ENCODE measurements at regions not wholly inside any gene's neighbourhood (a gene's known extent, or its start where the extent isn't known, plus 50 kb on each side); places are given as distances from the start of the nearest gene placed in this dataset.

- peaks cover 0 to 2% of the 10 kb centered on the region in 2 donors for H3K9me3 ChIP-seq (ENCODE audit: control insufficient read depth in 1 of 2, low read length in 2 of 2)
- no peak overlapping the region for H3K4me3 ChIP-seq (ENCODE audit: low read depth in 1 of 2, low read length in 2 of 2)
- no peaks in the 10 kb centered on the region for H3K36me3 ChIP-seq (ENCODE audit: control insufficient read depth in 1 of 2, insufficient read depth in 2 of 2, low read length in 2 of 2)
- H3K27ac ChIP-seq (ENCODE audit: low read length): no peak overlapping the region
- H3K27me3 ChIP-seq (ENCODE audit: low read depth, low read length): no peaks in the 10 kb centered on the region
- no peaks in the 10 kb centered on the region for H3K4me1 ChIP-seq (ENCODE audit: control insufficient read depth in 1 of 2, insufficient read depth in 2 of 2, low read length in 2 of 2)
These were observed 755.7 kb upstream of the GRM7 start for GRCh38 chr3:6105187-6105586.

- H3K9me3 ChIP-seq (ENCODE audit: control insufficient read depth in 1 of 2, low read length in 2 of 2): peaks cover 0 to 2% of the 10 kb centered on the region in 2 donors
- H3K4me3 ChIP-seq (ENCODE audit: low read depth in 1 of 2, low read length in 2 of 2): no peak overlapping the region
- H3K27ac ChIP-seq (ENCODE audit: low read length): no peak overlapping the region
- no peaks in the 10 kb centered on the region for H3K4me1 ChIP-seq (ENCODE audit: control insufficient read depth in 1 of 2, insufficient read depth in 2 of 2, low read length in 2 of 2)
- H3K36me3 ChIP-seq (ENCODE audit: control insufficient read depth in 1 of 2, insufficient read depth in 2 of 2, low read length in 2 of 2): no peaks in the 10 kb centered on the region
- H3K27me3 ChIP-seq (ENCODE audit: low read depth, low read length): no peaks in the 10 kb centered on the region
These were observed 752.0 kb upstream of the GRM7 start for GRCh38 chr3:6108957-6109356.

DNA sequence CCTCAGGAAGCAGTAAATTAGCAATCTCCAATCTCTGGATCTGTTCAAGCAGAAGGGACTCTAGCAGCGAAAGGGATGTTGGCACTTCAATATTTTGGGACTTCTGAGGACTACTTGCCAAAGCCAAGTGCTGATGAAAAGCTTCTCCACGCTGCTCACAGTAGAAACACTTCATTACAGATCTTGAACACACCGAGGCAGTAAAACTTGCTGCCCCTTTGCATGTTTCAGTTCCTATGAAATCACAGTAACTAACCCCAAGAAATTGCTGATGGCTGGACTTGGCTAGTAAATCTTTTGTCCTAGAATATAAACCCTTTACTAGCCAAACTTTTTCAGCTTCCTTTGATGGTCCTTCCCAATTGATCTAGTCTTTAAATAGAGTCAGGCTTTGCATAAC is 750.5 kb upstream of the GRM7 start:
- Histone ChIP-seq H3K36me3 (ENCODE audit: control insufficient read depth in 1 of 2, insufficient read depth in 2 of 2, low read length in 2 of 2) (no peaks in the 10 kb centered on the region), H3K27ac (ENCODE audit: low read length) (no peak overlapping the region), H3K27me3 (ENCODE audit: low read depth, low read length) (no peaks in the 10 kb centered on the region), H3K4me3 (ENCODE audit: low read depth in 1 of 2, low read length in 2 of 2) (no peak overlapping the region), H3K4me1 (ENCODE audit: control insufficient read depth in 1 of 2, insufficient read depth in 2 of 2, low read length in 2 of 2) (no peaks in the 10 kb centered on the region), H3K9me3 (ENCODE audit: control insufficient read depth in 1 of 2, low read length in 2 of 2) (peaks cover 0 to 2% of the 10 kb centered on the region in 2 donors)

DNA sequence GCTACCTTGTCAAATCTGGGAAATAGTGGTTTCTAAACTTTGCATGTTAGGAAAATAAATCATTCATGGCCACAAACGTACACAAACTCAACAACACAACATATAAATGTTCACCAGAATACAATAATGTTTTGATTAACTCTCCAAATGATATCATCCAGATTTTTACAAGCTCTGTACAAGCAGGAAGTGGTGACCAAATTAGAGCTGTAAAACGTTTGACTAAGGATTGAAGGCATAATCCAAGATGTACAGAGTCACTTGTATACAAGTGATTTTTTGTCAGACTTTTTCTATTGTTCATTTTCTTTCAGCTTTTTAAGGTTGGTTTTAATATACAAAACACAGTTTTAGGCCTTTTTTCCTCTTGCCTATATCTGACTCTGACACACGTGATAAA is 748.4 kb upstream of the GRM7 start:
- H3K36me3 ChIP-seq (ENCODE audit: control insufficient read depth in 1 of 2, insufficient read depth in 2 of 2, low read length in 2 of 2): no peaks in the 10 kb centered on the region
- no peak overlapping the region for H3K4me3 ChIP-seq (ENCODE audit: low read depth in 1 of 2, low read length in 2 of 2)
- H3K9me3 ChIP-seq (ENCODE audit: control insufficient read depth in 1 of 2, low read length in 2 of 2): no peaks in the 10 kb centered on the region
- no peak overlapping the region for H3K27ac ChIP-seq (ENCODE audit: low read length)
- H3K4me1 ChIP-seq (ENCODE audit: control insufficient read depth in 1 of 2, insufficient read depth in 2 of 2, low read length in 2 of 2): no peaks in the 10 kb centered on the region
- H3K27me3 ChIP-seq (ENCODE audit: low read depth, low read length): no peaks in the 10 kb centered on the region

DNA sequence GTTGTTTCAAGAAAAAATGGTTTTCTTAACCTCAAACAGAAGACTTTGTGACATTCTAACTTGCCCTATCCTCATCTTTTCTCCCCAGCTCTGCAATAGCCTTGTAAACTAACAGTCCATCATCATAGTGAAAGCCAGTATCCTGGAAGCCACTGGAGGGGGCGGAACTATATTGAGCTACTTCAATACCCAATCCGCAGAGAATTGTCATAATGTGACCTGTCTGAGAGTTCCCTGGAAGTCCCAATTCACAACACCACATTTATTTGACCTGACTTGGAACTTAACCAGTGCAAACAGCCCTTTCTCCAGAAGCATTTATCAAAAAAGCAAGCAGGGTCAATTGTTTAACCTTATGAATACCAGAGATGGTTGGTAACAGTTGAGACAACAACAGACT is 747.6 kb upstream of the GRM7 start:
- no peaks in the 10 kb centered on the region for H3K9me3 ChIP-seq (ENCODE audit: control insufficient read depth in 1 of 2, low read length in 2 of 2)
- H3K27me3 ChIP-seq (ENCODE audit: low read depth, low read length): no peaks in the 10 kb centered on the region
- no peaks in the 10 kb centered on the region for H3K36me3 ChIP-seq (ENCODE audit: control insufficient read depth in 1 of 2, insufficient read depth in 2 of 2, low read length in 2 of 2)
- no peak overlapping the region for H3K4me3 ChIP-seq (ENCODE audit: low read depth in 1 of 2, low read length in 2 of 2)
- no peaks in the 10 kb centered on the region for H3K4me1 ChIP-seq (ENCODE audit: control insufficient read depth in 1 of 2, insufficient read depth in 2 of 2, low read length in 2 of 2)
- H3K27ac ChIP-seq (ENCODE audit: low read length): no peak overlapping the region

DNA sequence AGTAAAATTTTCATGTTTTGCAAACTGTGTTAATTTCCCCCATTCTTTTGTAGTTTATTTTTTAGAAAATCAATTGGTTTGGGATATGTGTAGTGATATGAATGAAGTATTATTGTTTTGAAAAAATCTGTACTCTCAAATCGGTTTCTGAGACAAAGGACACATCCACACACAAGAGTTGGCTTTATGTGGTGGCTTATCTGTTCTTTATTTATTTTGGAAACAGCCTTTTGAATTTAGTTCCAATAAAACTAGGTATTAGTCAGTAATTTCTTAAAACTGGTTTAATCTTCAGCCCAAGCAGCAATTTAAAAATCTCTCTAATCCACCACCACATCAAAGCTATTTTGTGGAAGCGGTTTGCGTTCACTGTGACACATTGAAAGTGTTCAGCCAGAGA is 741.5 kb upstream of the GRM7 start:
- H3K4me1 ChIP-seq (ENCODE audit: control insufficient read depth in 1 of 2, insufficient read depth in 2 of 2, low read length in 2 of 2): no peaks in the 10 kb centered on the region
- H3K27ac ChIP-seq (ENCODE audit: low read length): no peak overlapping the region
- H3K9me3 ChIP-seq (ENCODE audit: control insufficient read depth in 1 of 2, low read length in 2 of 2): no peaks in the 10 kb centered on the region
- no peaks in the 10 kb centered on the region for H3K36me3 ChIP-seq (ENCODE audit: control insufficient read depth in 1 of 2, insufficient read depth in 2 of 2, low read length in 2 of 2)
- H3K4me3 ChIP-seq (ENCODE audit: low read depth in 1 of 2, low read length in 2 of 2): no peak overlapping the region
- H3K27me3 ChIP-seq (ENCODE audit: low read depth, low read length): no peaks in the 10 kb centered on the region

GRCh38 chr3:6120786-6121185 is 740.1 kb upstream of the GRM7 start:
- H3K4me1 ChIP-seq (ENCODE audit: control insufficient read depth in 1 of 2, insufficient read depth in 2 of 2, low read length in 2 of 2): no peaks in the 10 kb centered on the region

DNA sequence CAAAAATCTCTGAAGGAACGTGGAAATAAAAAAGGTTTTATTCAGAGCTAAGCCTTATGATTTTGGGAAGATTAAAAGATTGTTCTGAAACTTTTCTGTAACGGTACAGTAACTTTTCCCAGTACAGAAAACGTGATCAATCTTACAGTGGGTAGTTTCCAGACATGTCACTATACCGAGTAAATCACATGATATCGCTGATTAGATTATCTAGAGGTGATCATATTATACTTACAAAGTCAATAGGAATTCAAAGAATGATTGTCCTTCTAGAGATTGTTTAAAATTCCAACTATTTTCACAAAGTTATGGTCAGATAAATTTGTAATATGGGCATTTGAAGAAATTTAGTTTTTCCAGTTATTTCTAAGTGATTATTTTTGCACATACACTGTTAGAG is 736.0 kb upstream of the GRM7 start:
- Histone ChIP-seq H3K9me3 (ENCODE audit: control insufficient read depth in 1 of 2, low read length in 2 of 2) (no peaks in the 10 kb centered on the region), H3K27me3 (ENCODE audit: low read depth, low read length) (no peaks in the 10 kb centered on the region), H3K27ac (ENCODE audit: low read length) (no peak overlapping the region), H3K36me3 (ENCODE audit: control insufficient read depth in 1 of 2, insufficient read depth in 2 of 2, low read length in 2 of 2) (no peaks in the 10 kb centered on the region), H3K4me3 (ENCODE audit: low read depth in 1 of 2, low read length in 2 of 2) (no peak overlapping the region), H3K4me1 (ENCODE audit: control insufficient read depth in 1 of 2, insufficient read depth in 2 of 2, low read length in 2 of 2) (no peaks in the 10 kb centered on the region)

More at GRCh38 chr3:6120786-6121185, 740.1 kb upstream of the GRM7 start:
- H3K9me3 ChIP-seq (ENCODE audit: control insufficient read depth in 1 of 2, low read length in 2 of 2): no peaks in the 10 kb centered on the region
- H3K4me3 ChIP-seq (ENCODE audit: low read depth in 1 of 2, low read length in 2 of 2): no peak overlapping the region
- H3K27me3 ChIP-seq (ENCODE audit: low read depth, low read length): no peaks in the 10 kb centered on the region
- H3K27ac ChIP-seq (ENCODE audit: low read length): no peak overlapping the region
- no peaks in the 10 kb centered on the region for H3K36me3 ChIP-seq (ENCODE audit: control insufficient read depth in 1 of 2, insufficient read depth in 2 of 2, low read length in 2 of 2)

DNA sequence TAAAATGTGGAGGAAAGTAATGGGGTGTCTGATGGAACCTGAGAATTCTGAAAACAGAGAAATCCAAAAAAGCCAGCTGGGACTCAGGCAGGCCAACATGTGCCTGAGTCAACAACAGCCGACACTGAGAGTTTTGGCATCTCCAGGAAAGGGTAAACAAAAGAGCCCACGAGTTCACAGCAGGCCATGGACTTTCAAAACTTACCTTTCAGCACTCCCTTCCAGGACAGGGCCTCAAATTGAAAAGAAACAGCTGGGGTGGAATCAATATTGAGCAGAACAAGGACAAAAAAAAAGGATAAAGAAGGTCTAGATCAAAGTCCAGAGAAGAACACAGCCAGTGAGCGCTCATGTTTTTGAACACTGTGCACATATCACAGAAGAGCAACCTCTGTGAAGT is 735.4 kb upstream of the GRM7 start:
- H3K36me3 ChIP-seq (ENCODE audit: control insufficient read depth in 1 of 2, insufficient read depth in 2 of 2, low read length in 2 of 2): no peaks in the 10 kb centered on the region
- H3K9me3 ChIP-seq (ENCODE audit: control insufficient read depth in 1 of 2, low read length in 2 of 2): no peaks in the 10 kb centered on the region
- H3K4me1 ChIP-seq (ENCODE audit: control insufficient read depth in 1 of 2, insufficient read depth in 2 of 2, low read length in 2 of 2): no peaks in the 10 kb centered on the region
- H3K27ac ChIP-seq (ENCODE audit: low read length): no peak overlapping the region
- no peaks in the 10 kb centered on the region for H3K27me3 ChIP-seq (ENCODE audit: low read depth, low read length)
- no peak overlapping the region for H3K4me3 ChIP-seq (ENCODE audit: low read depth in 1 of 2, low read length in 2 of 2)

DNA sequence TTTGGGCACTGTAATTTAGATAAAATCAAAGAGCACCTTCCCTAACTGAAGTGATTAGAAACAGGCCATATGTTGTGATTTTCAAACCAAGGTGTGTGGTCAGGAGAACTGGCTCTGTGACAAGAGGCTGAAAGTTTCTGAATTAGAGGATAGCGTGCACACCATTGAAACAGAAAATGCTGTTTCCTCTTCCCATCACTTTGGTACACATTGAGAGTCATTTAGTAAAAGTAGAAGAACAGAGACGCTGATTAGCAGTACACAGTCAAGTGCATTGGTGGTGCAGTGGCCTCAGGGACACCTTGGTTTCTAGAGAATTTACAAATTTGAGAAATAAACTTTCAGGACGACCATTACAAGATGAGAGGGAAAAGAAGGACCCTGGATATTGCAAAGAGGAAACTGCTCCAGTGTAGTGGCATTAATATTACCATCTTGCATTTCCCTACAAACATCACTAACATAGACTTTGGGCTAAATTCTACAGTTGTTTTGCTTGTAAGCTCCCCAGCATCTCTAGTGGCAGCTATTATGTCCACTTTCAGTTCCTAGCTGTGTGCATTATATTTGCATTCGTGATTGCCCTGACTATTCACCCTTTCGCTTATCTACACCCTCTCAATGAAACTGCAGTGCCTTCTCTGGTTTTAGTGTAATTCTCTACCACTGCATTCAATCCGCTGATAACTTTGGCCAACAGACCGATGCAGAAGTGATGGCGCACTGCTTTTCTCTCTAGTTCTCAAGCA is 728.1 kb upstream of the GRM7 start:
- H3K9me3 ChIP-seq (ENCODE audit: control insufficient read depth in 1 of 2, low read length in 2 of 2): no peaks in the 10 kb centered on the region
- no peaks in the 10 kb centered on the region for H3K27me3 ChIP-seq (ENCODE audit: low read depth, low read length)
- H3K4me1 ChIP-seq (ENCODE audit: control insufficient read depth in 1 of 2, insufficient read depth in 2 of 2, low read length in 2 of 2): no peaks in the 10 kb centered on the region
- no peak overlapping the region for H3K4me3 ChIP-seq (ENCODE audit: low read depth in 1 of 2, low read length in 2 of 2)
- no peaks in the 10 kb centered on the region for H3K36me3 ChIP-seq (ENCODE audit: control insufficient read depth in 1 of 2, insufficient read depth in 2 of 2, low read length in 2 of 2)
- no peak overlapping the region for H3K27ac ChIP-seq (ENCODE audit: low read length)

- no peaks in the 10 kb centered on the region for H3K9me3 ChIP-seq (ENCODE audit: control insufficient read depth in 1 of 2, low read length in 2 of 2)
- H3K4me1 ChIP-seq (ENCODE audit: control insufficient read depth in 1 of 2, insufficient read depth in 2 of 2, low read length in 2 of 2): no peaks in the 10 kb centered on the region
- no peaks in the 10 kb centered on the region for H3K36me3 ChIP-seq (ENCODE audit: control insufficient read depth in 1 of 2, insufficient read depth in 2 of 2, low read length in 2 of 2)
- no peak overlapping the region for H3K4me3 ChIP-seq (ENCODE audit: low read depth in 1 of 2, low read length in 2 of 2)
- H3K27me3 ChIP-seq (ENCODE audit: low read depth, low read length): no peaks in the 10 kb centered on the region
- no peak overlapping the region for H3K27ac ChIP-seq (ENCODE audit: low read length)
These were observed 718.2 kb upstream of the GRM7 start for GRCh38 chr3:6142707-6143106.

GRCh38 chr3:6147883-6148282 is 713.0 kb upstream of the GRM7 start:
- H3K27me3 ChIP-seq (ENCODE audit: low read depth, low read length): no peaks in the 10 kb centered on the region
- H3K36me3 ChIP-seq (ENCODE audit: control insufficient read depth in 1 of 2, insufficient read depth in 2 of 2, low read length in 2 of 2): no peaks in the 10 kb centered on the region
- H3K9me3 ChIP-seq (ENCODE audit: control insufficient read depth in 1 of 2, low read length in 2 of 2): no peaks in the 10 kb centered on the region

More at GRCh38 chr3:6147883-6148282, 713.0 kb upstream of the GRM7 start:
- Histone ChIP-seq H3K4me1 (ENCODE audit: control insufficient read depth in 1 of 2, insufficient read depth in 2 of 2, low read length in 2 of 2) (no peaks in the 10 kb centered on the region), H3K27ac (ENCODE audit: low read length) (no peak overlapping the region), H3K4me3 (ENCODE audit: low read depth in 1 of 2, low read length in 2 of 2) (no peak overlapping the region)
